Spleen (tissue), 11 donors: ENCODE measurements at regions not wholly inside any gene's neighbourhood (a gene's known extent, or its start where the extent isn't known, plus 50 kb on each side); places are given as distances from the start of the nearest gene placed in this dataset.

Experiments
- DNase-seq: peaks from one replicate; pipeline ENCODE4 v3.0.0-alpha.2; 2020
- H3K27ac ChIP-seq, 8 donors: fragments of 200-600 bp; sonication (generic) in 7 of 8; 1 replicate in 4 of 8; 2 replicates in 4 of 8; pipeline versions ENCODE4 v1.5.0 to v1.8.0; 2016 to 2021; ENCODE audit warnings: inconsistent platforms in 4 of 8, mild to moderate bottlenecking in 4 of 8, moderate library complexity in 1 of 8
- H3K27me3 ChIP-seq, 7 donors: fragments of 200-600 bp; sonication (generic) in 6 of 7; replicated peaks in 1 of 7; 1 replicate in 4 of 7; 2 replicates in 3 of 7; pipeline versions ENCODE4 v1.5.0 to v1.8.0; 2016 to 2021; ENCODE audit warnings: inconsistent platforms in 3 of 7, mild to moderate bottlenecking in 1 of 7
- H3K36me3 ChIP-seq, 6 donors: fragments of 200-600 bp; sonication (generic) in 5 of 6; 1 replicate in 4 of 6; 2 replicates in 2 of 6; pipeline versions ENCODE4 v1.5.0 to v1.8.0; 2016 to 2021; ENCODE audit warnings: inconsistent platforms in 2 of 6
- H3K4me1 ChIP-seq, 6 donors: fragments of 200-600 bp; sonication (generic) in 5 of 6; 1 replicate in 3 of 6; 2 replicates in 3 of 6; pipeline versions ENCODE4 v1.5.0 to v1.8.0; 2016 to 2021; ENCODE audit warnings: inconsistent platforms in 3 of 6
- H3K4me3 ChIP-seq, 8 donors: fragments of 200-600 bp; sonication (generic) in 7 of 8; 1 replicate in 4 of 8; 2 replicates in 4 of 8; pipeline versions ENCODE4 v1.5.0 to v1.8.0; 2016 to 2021; ENCODE audit warnings: inconsistent platforms in 4 of 8, mild to moderate bottlenecking in 4 of 8, moderate library complexity in 2 of 8
- H3K9me3 ChIP-seq, 8 donors: fragments of 200-600 bp; sonication (generic) in 7 of 8; 1 replicate in 4 of 8; 2 replicates in 4 of 8; pipeline versions ENCODE4 v1.5.0 to v1.8.0; 2016 to 2021; ENCODE audit warnings: inconsistent platforms in 4 of 8
- CTCF ChIP-seq, 11 experiments: fragments of 200-600 bp in 7 of 11; fragments of 450-650 bp in 4 of 11; sonication (generic) in 4 of 11; IDR thresholded peaks in 8 of 11; conservative IDR thresholded peaks in 3 of 11; 1 replicate in 7 of 11; 2 replicates in 4 of 11; pipeline versions ENCODE4 v1.4.0 to v1.8.0; 2016 to 2021; ENCODE audit warnings: antibody characterized with exemption in 11 of 11, inconsistent platforms in 4 of 11, mild to moderate bottlenecking in 1 of 11
- POLR2A ChIP-seq, 3 donors: fragments of 450-650 bp; IDR thresholded peaks; one replicate each; pipeline ENCODE4 v1.5.1; 2017; ENCODE audit warnings: antibody characterized with exemption in 3 of 3, mild to moderate bottlenecking in 1 of 3
- POLR2AphosphoS5 ChIP-seq, 3 donors: sonication (generic); formaldehyde crosslinking; IDR thresholded peaks; one replicate each; pipeline ENCODE4 v1.5.1; 2017; ENCODE audit warnings: antibody characterized with exemption in 3 of 3
- WGBS, 5 donors: extraction: QIAGEN DNeasy Blood & Tissue Kit in 3 of 5; methylation state at CpG; one replicate each; pipeline versions ENCODE4 v1.1.5 to v1.1.7; 2013 to 2018; 5-methylcytosine and 5-hydroxymethylcytosine counted together
- intact Hi-C: fragments of 100-400 bp; cut with DNase I; formaldehyde crosslinking; loops from one replicate; pipeline ENCODE4 v1.15.0; 2023; ENCODE audit warnings: low total_unique reads
- donor health status: healthy with polysubstance abuse.
- donor health status: DM: no; HTN: no; CAD: no; lungs with moderate emphysema.
- donor health status: DM: no; HTN: no; CAD: no.
- donor health status: Bipolar disorder and iron deficiency.
- donor health status: healthy.
- donor health status: DM: no; HTN: no; CAD: no.
- donor health status: DM: yes; HTN: yes; CAD: no.

GRCh38 chr10:57621466-57621865 is 646.2 kb downstream of the IPMK start:
- no peak for DNase-seq
- no peak overlapping the region for H3K4me3 ChIP-seq
- no peak overlapping the region for H3K27ac ChIP-seq
- H3K27me3 ChIP-seq, result no peaks in the 10 kb centered on the region
- H3K9me3 ChIP-seq, result no peaks in the 10 kb centered on the region
- intact Hi-C loops, result no loop called here
- WGBS, 5 donors, result 56 to 65% (median 60%) methylated on average over 3 of the region's 3 CpGs
- H3K4me1 ChIP-seq, result no peaks in the 10 kb centered on the region
- no peaks in the 10 kb centered on the region for H3K36me3 ChIP-seq
- TF ChIP-seq POLR2A (IDR thresholded peaks at IDR 0.05) (no peak), CTCF (IDR thresholded peaks at IDR 0.05 in 8 of 11, conservative IDR thresholded peaks at IDR 0.05 in 3 of 11) (no peak), POLR2AphosphoS5 (IDR thresholded peaks at IDR 0.05) (no peak)

- DNase-seq, result no peak
- TF ChIP-seq POLR2AphosphoS5 (IDR thresholded peaks at IDR 0.05) (no peak), POLR2A (IDR thresholded peaks at IDR 0.05) (no peak), CTCF (IDR thresholded peaks at IDR 0.05 in 8 of 11, conservative IDR thresholded peaks at IDR 0.05 in 3 of 11) (no peak)
- intact Hi-C loops, result no loop called here
- H3K27me3 ChIP-seq, result no peaks in the 10 kb centered on the region
- no peak overlapping the region for H3K4me3 ChIP-seq
- no peaks in the 10 kb centered on the region for H3K36me3 ChIP-seq
- no peak overlapping the region for H3K27ac ChIP-seq
- no peaks in the 10 kb centered on the region for H3K9me3 ChIP-seq
- no peaks in the 10 kb centered on the region for H3K4me1 ChIP-seq
- 77 to 84% (median 80%) methylated on average over 4 of the region's 4 CpGs for WGBS, 5 donors
Observed at GRCh38 chr10:57605948-57606485, 661.7 kb downstream of the IPMK start.

GRCh38 chr10:57599440-57599839 is 668.3 kb downstream of the IPMK start:
- Histone ChIP-seq H3K27me3 (no peaks in the 10 kb centered on the region), H3K4me3 (no peak overlapping the region), H3K9me3 (no peaks in the 10 kb centered on the region), H3K36me3 (no peaks in the 10 kb centered on the region), H3K4me1 (no peaks in the 10 kb centered on the region), H3K27ac (no peak overlapping the region)
- no peak for DNase-seq
- WGBS, 5 donors, result 76 to 91% (median 87%) methylated on average over 4 of the region's 4 CpGs
- TF ChIP-seq POLR2A (IDR thresholded peaks at IDR 0.05) (no peak), CTCF (IDR thresholded peaks at IDR 0.05 in 8 of 11, conservative IDR thresholded peaks at IDR 0.05 in 3 of 11) (no peak), POLR2AphosphoS5 (IDR thresholded peaks at IDR 0.05) (no peak)
- intact Hi-C loops, result no loop called here

GRCh38 chr10:57593983-57594573 is 673.6 kb downstream of the IPMK start:
- Histone ChIP-seq H3K36me3 (no peaks in the 10 kb centered on the region), H3K4me3 (no peak overlapping the region), H3K27ac (no peak overlapping the region), H3K4me1 (no peaks in the 10 kb centered on the region), H3K9me3 (no peaks in the 10 kb centered on the region), H3K27me3 (no peaks in the 10 kb centered on the region)
- DNase-seq, result no peak
- intact Hi-C loops, result no loop called here
- 80 to 98% (median 89%) methylated on average over 1 of the region's 1 CpG for WGBS, 5 donors
- TF ChIP-seq CTCF (IDR thresholded peaks at IDR 0.05 in 8 of 11, conservative IDR thresholded peaks at IDR 0.05 in 3 of 11), result no peak
- TF ChIP-seq POLR2A (IDR thresholded peaks at IDR 0.05), result no peak
- no peak for TF ChIP-seq POLR2AphosphoS5 (IDR thresholded peaks at IDR 0.05)
